GM12891 (cell line): ENCODE measurements at regions not wholly inside any gene's neighbourhood (a gene's known extent, or its start where the extent isn't known, plus 50 kb on each side); places are given as distances from the start of the nearest gene placed in this dataset.

Source experiments
- POLR2A ChIP-seq: IDR thresholded peaks from 2 replicates; pipeline ENCODE4 v1.6.1; 2011; ENCODE audit warnings: low read depth, low read length, control low read depth
- TAF1 ChIP-seq: IDR thresholded peaks from 2 replicates; pipeline ENCODE4 v1.6.1; 2011; ENCODE audit warnings: low read depth, low read length, control low read depth

GRCh38 chr14:26966908-26967307 is 369.1 kb upstream of the NOVA1 start:
- TF ChIP-seq TAF1, result no peak
- no peak for TF ChIP-seq POLR2A
